ENCODE measurements at regions not wholly inside any gene's neighbourhood (a gene's known extent, or its start where the extent isn't known, plus 50 kb on each side); places are given as distances from the start of the nearest gene placed in this dataset.
"Not testable (repeated sequence)": the region's sequence is repeated elsewhere in the genome, so short reads cannot be mapped to it uniquely, and the experiment has no call there.

GRCh38 chr13:86491121-86491520, 691.9 kb upstream of the SLITRK6 start:
- no peaks in the 10 kb centered on the region for H3K36me3 Mint-ChIP-seq
- H3K27ac Mint-ChIP-seq, result no peak overlapping the region
- H3K4me3 Mint-ChIP-seq, result no peak overlapping the region
- DNase-seq (ENCODE audit: extremely low spot score, unreplicated experiment), result no peak
- no peak for TF ChIP-seq CTCF (conservative IDR thresholded peaks at IDR 0.05)
- H3K4me1 Mint-ChIP-seq (ENCODE audit: unreplicated experiment), result no peaks in the 10 kb centered on the region
- H3K9me3 Mint-ChIP-seq, result no peaks in the 10 kb centered on the region
- H3K27me3 Mint-ChIP-seq, result no peaks in the 10 kb centered on the region

- H3K4me3 Mint-ChIP-seq, H3K27ac Mint-ChIP-seq: not testable (repeated sequence)
Observed at GRCh38 chr13:86501931-86502330, 702.7 kb upstream of the SLITRK6 start.

DNA sequence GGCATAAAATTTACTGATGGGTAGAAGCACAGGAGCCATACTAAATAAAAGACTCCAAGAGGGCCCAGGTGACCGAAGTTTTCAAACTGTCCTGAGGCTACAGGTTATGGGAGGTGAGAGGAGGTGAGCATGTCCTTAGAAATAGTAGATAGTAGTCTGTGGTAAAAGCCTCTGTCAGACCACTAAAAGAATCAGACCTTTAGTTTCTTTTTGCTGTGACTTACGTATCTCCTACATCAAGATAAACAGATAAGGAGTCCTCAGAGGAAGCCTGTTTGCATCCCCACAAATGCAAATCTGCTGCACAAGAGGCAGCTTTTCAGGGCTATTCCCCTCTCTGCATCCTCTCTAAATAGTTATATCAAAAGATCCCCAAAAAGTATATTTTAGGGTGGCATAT, 711.6 kb upstream of the SLITRK6 start:
- TF ChIP-seq CTCF (conservative IDR thresholded peaks at IDR 0.05), result no peak
- Mint-ChIP-seq H3K4me1 (ENCODE audit: unreplicated experiment) (no peaks in the 10 kb centered on the region), H3K36me3 (no peaks in the 10 kb centered on the region), H3K27me3 (no peaks in the 10 kb centered on the region), H3K27ac (no peak overlapping the region), H3K4me3 (no peak overlapping the region), H3K9me3 (no peaks in the 10 kb centered on the region)
- DNase-seq (ENCODE audit: extremely low spot score, unreplicated experiment), result no peak

More at GRCh38 chr13:86501931-86502330, 702.7 kb upstream of the SLITRK6 start:
- DNase-seq (ENCODE audit: extremely low spot score, unreplicated experiment); H3K36me3 Mint-ChIP-seq; H3K4me1 Mint-ChIP-seq (ENCODE audit: unreplicated experiment); H3K27me3 Mint-ChIP-seq; H3K9me3 Mint-ChIP-seq: not testable (repeated sequence)

DNA sequence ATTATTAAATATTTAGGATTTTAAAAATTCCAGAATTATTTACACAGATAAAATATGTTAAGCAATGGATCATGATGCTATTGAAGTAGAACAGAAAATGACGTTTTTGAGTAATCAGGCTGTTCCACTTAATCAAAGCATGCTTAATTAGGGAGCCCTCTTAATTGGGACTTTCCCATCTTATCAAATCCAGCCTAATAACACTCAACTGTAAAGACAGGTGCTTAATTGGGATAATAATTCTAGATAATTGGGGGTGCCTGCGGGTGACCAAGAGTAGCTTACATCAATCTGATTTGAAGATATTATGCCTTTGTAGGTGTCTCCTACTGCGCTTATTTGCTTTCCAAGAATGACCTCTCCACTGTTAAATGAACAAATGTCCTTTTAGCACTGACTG, 742.2 kb upstream of the SLITRK6 start:
- no peak for DNase-seq (ENCODE audit: extremely low spot score, unreplicated experiment)
- H3K27ac Mint-ChIP-seq, result no peak overlapping the region
- H3K4me1 Mint-ChIP-seq (ENCODE audit: unreplicated experiment), result no peaks in the 10 kb centered on the region
- H3K4me3 Mint-ChIP-seq, result no peak overlapping the region
- H3K27me3 Mint-ChIP-seq, result peaks cover 3% of the 10 kb centered on the region
- no peak for TF ChIP-seq CTCF (conservative IDR thresholded peaks at IDR 0.05)
- no peaks in the 10 kb centered on the region for H3K9me3 Mint-ChIP-seq
- no peaks in the 10 kb centered on the region for H3K36me3 Mint-ChIP-seq

GRCh38 chr13:86554066-86554465, 754.8 kb upstream of the SLITRK6 start:
- no peak overlapping the region for H3K27ac Mint-ChIP-seq

GRCh38 chr13:86559901-86560300, 760.7 kb upstream of the SLITRK6 start:
- H3K9me3 Mint-ChIP-seq, result no peaks in the 10 kb centered on the region
- no peaks in the 10 kb centered on the region for H3K27me3 Mint-ChIP-seq
- H3K4me3 Mint-ChIP-seq, result no peak overlapping the region

More at GRCh38 chr13:86554066-86554465, 754.8 kb upstream of the SLITRK6 start:
- Mint-ChIP-seq H3K4me1 (ENCODE audit: unreplicated experiment) (no peaks in the 10 kb centered on the region), H3K4me3 (no peak overlapping the region), H3K27me3 (no peaks in the 10 kb centered on the region), H3K9me3 (no peaks in the 10 kb centered on the region), H3K36me3 (no peaks in the 10 kb centered on the region)
- no peak for DNase-seq (ENCODE audit: extremely low spot score, unreplicated experiment)
- no peak for TF ChIP-seq CTCF (conservative IDR thresholded peaks at IDR 0.05)

More at GRCh38 chr13:86559901-86560300, 760.7 kb upstream of the SLITRK6 start:
- Mint-ChIP-seq H3K36me3 (no peaks in the 10 kb centered on the region), H3K27ac (no peak overlapping the region), H3K4me1 (ENCODE audit: unreplicated experiment) (no peaks in the 10 kb centered on the region)
- no peak for TF ChIP-seq CTCF (conservative IDR thresholded peaks at IDR 0.05)
- no peak for DNase-seq (ENCODE audit: extremely low spot score, unreplicated experiment)

Data from type B pancreatic cell (in vitro differentiated cells).